ENCODE measurements at regions not wholly inside any gene's neighbourhood (a gene's known extent, or its start where the extent isn't known, plus 50 kb on each side); places are given as distances from the start of the nearest gene placed in this dataset.
"Not testable (repeated sequence)": the region's sequence is repeated elsewhere in the genome, so short reads cannot be mapped to it uniquely, and the experiment has no call there.

GRCh38 chr2:129924115-129924514, 55.4 kb upstream of the RAB6C start:
- TF ChIP-seq CTCF (IDR thresholded peaks at IDR 0.05; ENCODE audit: insufficient read depth, low read length, poor library complexity, severe bottlenecking) = peak; percentile 2
- TF ChIP-seq EZH2phosphoT487 (conservative IDR thresholded peaks at IDR 0.05; ENCODE audit: low read length) = not testable (repeated sequence)
